DND-41 (cell line): ENCODE measurements at regions not wholly inside any gene's neighbourhood (a gene's known extent, or its start where the extent isn't known, plus 50 kb on each side); places are given as distances from the start of the nearest gene placed in this dataset.

ENCODE experiments used
- ATAC-seq: fragments of 200-7000 bp; cut with Tn5 transposase; 3 replicates; pipeline ENCODE4 v1.9.1; 2021; ENCODE audit warnings: low read depth; ENCODE audit not compliant: insufficient read depth
- DNase-seq: peaks from one replicate; pipeline ENCODE4 v3.0.0-alpha.2; 2020
- H2AFZ ChIP-seq: 2 replicates; pipeline ENCODE4 v1.6.0; 2012; ENCODE audit warnings: low read depth, low read length
- H3K27ac ChIP-seq: 2 replicates; pipeline ENCODE4 v1.5.1; 2012; ENCODE audit warnings: low read length, inconsistent platforms
- H3K27me3 ChIP-seq: fragments of 200-600 bp; sonication (generic); 2 replicates; pipeline ENCODE4 v1.6.0; 2012; ENCODE audit warnings: low read length, mild to moderate bottlenecking, inconsistent platforms; ENCODE audit not compliant: insufficient read depth, poor library complexity
- H3K36me3 ChIP-seq: 2 replicates; pipeline ENCODE4 v1.5.1; 2012; ENCODE audit warnings: low read length, inconsistent platforms; ENCODE audit not compliant: insufficient read depth
- H3K4me1 ChIP-seq: 2 replicates; pipeline ENCODE4 v1.5.1; 2012; ENCODE audit warnings: mild to moderate bottlenecking, low read length; ENCODE audit not compliant: insufficient read depth
- H3K4me2 ChIP-seq: 2 replicates; pipeline ENCODE4 v1.6.0; 2012; ENCODE audit warnings: mild to moderate bottlenecking, moderate library complexity, low read length, inconsistent platforms; ENCODE audit not compliant: insufficient read depth
- H3K4me3 ChIP-seq, 2 experiments: fragments of 200-600 bp in 1 of 2; shearing (Covaris generic) in 1 of 2; 2 replicates each; pipeline ENCODE4 v1.5.1; 2012 to 2016; ENCODE audit warnings: inconsistent platforms in 2 of 2, low read length in 2 of 2, mild to moderate bottlenecking in 2 of 2, low read depth in 1 of 2, moderate library complexity in 1 of 2
- H3K79me2 ChIP-seq: 2 replicates; pipeline ENCODE4 v1.6.0; 2012; ENCODE audit warnings: low read length, inconsistent platforms; ENCODE audit not compliant: insufficient read depth
- H3K9ac ChIP-seq: 2 replicates; pipeline ENCODE4 v1.6.0; 2012; ENCODE audit warnings: low read depth, mild to moderate bottlenecking, inconsistent platforms, low read length, moderate library complexity
- H3K9me3 ChIP-seq: 2 replicates; pipeline ENCODE4 v1.5.1; 2012; ENCODE audit warnings: low read length, moderate library complexity, mild to moderate bottlenecking, inconsistent platforms; ENCODE audit not compliant: insufficient read depth, severe bottlenecking
- H4K20me1 ChIP-seq: 2 replicates; pipeline ENCODE4 v1.6.0; 2012; ENCODE audit warnings: low read length; ENCODE audit not compliant: insufficient read depth
- CTCF ChIP-seq: IDR thresholded peaks from 2 replicates; pipeline ENCODE4 v1.5.1; 2012; ENCODE audit warnings: borderline replicate concordance, low read length, moderate library complexity, mild to moderate bottlenecking; ENCODE audit not compliant: poor library complexity, severe bottlenecking; ENCODE audit errors: extremely low read depth
- EZH2 ChIP-seq: IDR thresholded peaks from 3 replicates; pipeline ENCODE4 v1.6.1; 2012; ENCODE audit warnings: borderline replicate concordance, low read depth, mild to moderate bottlenecking, moderate library complexity, low read length, inconsistent platforms; ENCODE audit not compliant: severe bottlenecking

GRCh38 chr13:54373211-54373610 is 1344.6 kb downstream of the OLFM4 start:
- Histone ChIP-seq H3K9me3 (no peaks in the 10 kb centered on the region), H4K20me1 (no peaks in the 10 kb centered on the region), H3K4me3 (no peak overlapping the region), H3K27ac (no peak overlapping the region), H3K36me3 (no peaks in the 10 kb centered on the region), H3K4me2 (no peak overlapping the region), H3K4me1 (no peaks in the 10 kb centered on the region), H2AFZ (no peak overlapping the region), H3K79me2 (no peaks in the 10 kb centered on the region), H3K9ac (no peak overlapping the region), H3K27me3 (no peaks in the 10 kb centered on the region)
- DNase-seq (no peak), ATAC-seq (no peak)
- TF ChIP-seq CTCF (no peak), EZH2 (no peak)

GRCh38 chr13:54379461-54379860 is 1350.8 kb downstream of the OLFM4 start:
- no peak overlapping the region for H3K4me3 ChIP-seq
- H3K4me1 ChIP-seq: no peaks in the 10 kb centered on the region
- H3K9me3 ChIP-seq: no peaks in the 10 kb centered on the region
- H3K27ac ChIP-seq: no peak overlapping the region
- H3K27me3 ChIP-seq: no peaks in the 10 kb centered on the region
- H3K9ac ChIP-seq: no peak overlapping the region
- no peak for ATAC-seq
- H3K79me2 ChIP-seq: no peaks in the 10 kb centered on the region
- no peaks in the 10 kb centered on the region for H4K20me1 ChIP-seq
- H3K36me3 ChIP-seq: no peaks in the 10 kb centered on the region
- TF ChIP-seq EZH2 (no peak), CTCF (no peak)
- no peak for DNase-seq
- H3K4me2 ChIP-seq: no peak overlapping the region
- no peak overlapping the region for H2AFZ ChIP-seq

- no peaks in the 10 kb centered on the region for H3K27me3 ChIP-seq
- H3K27ac ChIP-seq: no peak overlapping the region
- H3K36me3 ChIP-seq: no peaks in the 10 kb centered on the region
- no peaks in the 10 kb centered on the region for H4K20me1 ChIP-seq
- DNase-seq (no peak), ATAC-seq (no peak)
- no peaks in the 10 kb centered on the region for H3K4me1 ChIP-seq
- no peaks in the 10 kb centered on the region for H3K79me2 ChIP-seq
- TF ChIP-seq CTCF (no peak), EZH2 (no peak)
- no peak overlapping the region for H3K4me2 ChIP-seq
- no peak overlapping the region for H3K9ac ChIP-seq
- H3K4me3 ChIP-seq: no peak overlapping the region
- no peak overlapping the region for H2AFZ ChIP-seq
- H3K9me3 ChIP-seq: no peaks in the 10 kb centered on the region
Measured at GRCh38 chr13:54383604-54384003, 1355.0 kb downstream of the OLFM4 start.

GRCh38 chr13:54387625-54388024 is 1359.0 kb downstream of the OLFM4 start:
- Histone ChIP-seq H3K79me2 (no peaks in the 10 kb centered on the region), H3K36me3 (no peaks in the 10 kb centered on the region), H3K27ac (no peak overlapping the region), H3K9me3 (no peaks in the 10 kb centered on the region), H3K4me2 (no peak overlapping the region), H4K20me1 (no peaks in the 10 kb centered on the region), H2AFZ (no peak overlapping the region), H3K4me3 (no peak overlapping the region), H3K4me1 (no peaks in the 10 kb centered on the region), H3K27me3 (no peaks in the 10 kb centered on the region), H3K9ac (no peak overlapping the region)
- no peak for DNase-seq
- no peak for ATAC-seq
- TF ChIP-seq CTCF (no peak), EZH2 (no peak)
